NAMALWA (cell line): ENCODE measurements at regions not wholly inside any gene's neighbourhood (a gene's known extent, or its start where the extent isn't known, plus 50 kb on each side); places are given as distances from the start of the nearest gene placed in this dataset.
"Not testable (repeated sequence)": the region's sequence is repeated elsewhere in the genome, so short reads cannot be mapped to it uniquely, and the experiment has no call there.

Source experiments
- DNase-seq: peaks from one replicate; pipeline ENCODE4 v3.0.0-alpha.2; 2015; ENCODE audit warnings: low spot score

GRCh38 chrX:113048896-113049295 is 208.3 kb upstream of the AMOT start:
- DNase-seq, result no peak

- DNase-seq, result no peak
Measured at GRCh38 chrX:113048480-113048879, 207.8 kb upstream of the AMOT start.

- DNase-seq, result no peak
Measured at GRCh38 chrX:113033966-113034680, 193.5 kb upstream of the AMOT start.

- no peak for DNase-seq
Measured at GRCh38 chrX:113019958-113020357, 179.3 kb upstream of the AMOT start.

GRCh38 chrX:113009837-113010236 is 169.2 kb upstream of the AMOT start:
- DNase-seq, result no peak

GRCh38 chrX:113009029-113009428 is 168.4 kb upstream of the AMOT start:
- DNase-seq, result no peak

- DNase-seq, result no peak
Measured at GRCh38 chrX:113001836-113002235, 161.2 kb upstream of the AMOT start.

GRCh38 chrX:112997991-112998390 is 157.4 kb upstream of the AMOT start:
- no peak for DNase-seq

GRCh38 chrX:112991801-112992200 is 151.2 kb upstream of the AMOT start:
- DNase-seq, result no peak

GRCh38 chrX:112979879-112980278 is 139.2 kb upstream of the AMOT start:
- DNase-seq, result no peak

GRCh38 chrX:112968351-112969133 is 127.9 kb upstream of the AMOT start:
- no peak for DNase-seq

GRCh38 chrX:112967903-112968302 is 127.3 kb upstream of the AMOT start:
- no peak for DNase-seq

- no peak for DNase-seq
Measured at GRCh38 chrX:112967341-112967740, 126.7 kb upstream of the AMOT start.

GRCh38 chrX:112961981-112962380 is 121.3 kb upstream of the AMOT start:
- DNase-seq, result no peak

- no peak for DNase-seq
Measured at GRCh38 chrX:112947981-112948615, 107.5 kb upstream of the AMOT start.

GRCh38 chrX:112946227-112946626 is 105.6 kb upstream of the AMOT start:
- DNase-seq, result no peak

- DNase-seq, result no peak
Measured at GRCh38 chrX:112945826-112946225, 105.2 kb upstream of the AMOT start.

- DNase-seq, result peak; percentile 0
Measured at GRCh38 chrX:112941209-112941837, 100.7 kb upstream of the AMOT start.

GRCh38 chrX:112935029-112935428 is 94.4 kb upstream of the AMOT start:
- DNase-seq, result no peak

- DNase-seq, result no peak
Measured at GRCh38 chrX:112931900-112932299, 91.3 kb upstream of the AMOT start.

GRCh38 chrX:112931478-112931877 is 90.8 kb upstream of the AMOT start:
- DNase-seq, result no peak

GRCh38 chrX:112923381-112923780 is 82.8 kb upstream of the AMOT start:
- not testable (repeated sequence) for DNase-seq

GRCh38 chrX:112913807-112914206 is 73.2 kb upstream of the AMOT start:
- DNase-seq, result peak; percentile 1
